HG03469 (cell line): ENCODE measurements at regions not wholly inside any gene's neighbourhood (a gene's known extent, or its start where the extent isn't known, plus 50 kb on each side); places are given as distances from the start of the nearest gene placed in this dataset.

ENCODE experiments used
- ATAC-seq: cut with Tn5 transposase; IDR thresholded peaks from one replicate; pipeline ENCODE4 v1.9.1; 2021; ENCODE audit warnings: mild to moderate bottlenecking, moderate library complexity, moderate number of reproducible peaks; ENCODE audit not compliant: unreplicated experiment

DNA sequence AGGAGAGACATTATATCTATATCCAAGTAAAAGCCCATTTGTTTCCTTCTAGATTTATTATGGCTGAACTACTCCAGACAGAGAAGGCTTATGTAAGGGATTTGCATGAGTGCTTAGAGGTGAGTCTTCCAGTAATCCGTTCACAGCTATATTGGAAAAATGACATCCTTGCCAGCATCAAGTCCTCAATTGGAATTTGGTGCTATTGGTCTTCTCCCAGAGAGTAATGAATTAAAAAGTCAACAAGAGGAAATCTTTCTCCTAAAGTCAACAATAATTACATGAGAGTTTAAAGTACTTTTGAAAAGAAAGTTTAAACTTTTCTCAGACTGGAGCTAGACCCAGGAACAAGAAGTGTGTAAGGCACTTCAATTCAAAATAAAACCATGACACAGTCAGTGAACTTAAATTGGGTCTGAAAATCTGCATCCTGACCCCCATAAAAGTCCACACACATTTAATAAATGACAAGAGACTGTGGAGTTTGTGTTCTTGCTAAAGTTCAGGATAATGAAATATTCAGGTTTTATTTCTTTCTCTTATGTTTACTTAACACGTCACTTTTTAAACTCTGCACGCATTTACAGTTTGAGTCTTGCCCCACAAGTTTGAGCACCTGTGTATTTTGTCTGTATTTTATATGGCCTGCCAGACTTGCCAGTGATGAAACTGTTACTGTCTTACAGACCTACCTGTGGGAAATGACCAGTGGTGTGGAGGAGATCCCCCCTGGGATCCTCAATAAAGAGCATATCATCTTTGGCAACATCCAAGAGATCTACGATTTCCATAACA is 268.2 kb upstream of the UMPS start:
- no peak for ATAC-seq

DNA sequence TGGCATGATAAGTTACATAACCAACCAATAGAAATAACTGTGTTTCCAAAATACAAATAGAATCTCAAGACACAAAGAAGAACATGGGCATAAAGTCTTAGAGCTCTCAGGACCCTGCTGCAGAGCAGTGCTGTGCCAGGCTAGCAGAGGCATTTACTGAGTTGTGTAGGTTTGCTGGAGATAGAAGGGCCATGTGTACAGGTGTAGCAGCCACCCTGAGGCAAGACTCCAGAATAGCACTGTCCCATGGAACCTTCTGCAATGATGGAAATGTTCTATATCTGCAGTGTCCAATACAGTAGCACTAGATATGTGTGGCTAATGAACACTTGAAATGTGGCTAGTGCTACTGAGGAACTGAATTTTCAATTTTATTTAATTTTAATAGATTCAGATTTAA is 267.0 kb upstream of the UMPS start:
- no peak for ATAC-seq

DNA sequence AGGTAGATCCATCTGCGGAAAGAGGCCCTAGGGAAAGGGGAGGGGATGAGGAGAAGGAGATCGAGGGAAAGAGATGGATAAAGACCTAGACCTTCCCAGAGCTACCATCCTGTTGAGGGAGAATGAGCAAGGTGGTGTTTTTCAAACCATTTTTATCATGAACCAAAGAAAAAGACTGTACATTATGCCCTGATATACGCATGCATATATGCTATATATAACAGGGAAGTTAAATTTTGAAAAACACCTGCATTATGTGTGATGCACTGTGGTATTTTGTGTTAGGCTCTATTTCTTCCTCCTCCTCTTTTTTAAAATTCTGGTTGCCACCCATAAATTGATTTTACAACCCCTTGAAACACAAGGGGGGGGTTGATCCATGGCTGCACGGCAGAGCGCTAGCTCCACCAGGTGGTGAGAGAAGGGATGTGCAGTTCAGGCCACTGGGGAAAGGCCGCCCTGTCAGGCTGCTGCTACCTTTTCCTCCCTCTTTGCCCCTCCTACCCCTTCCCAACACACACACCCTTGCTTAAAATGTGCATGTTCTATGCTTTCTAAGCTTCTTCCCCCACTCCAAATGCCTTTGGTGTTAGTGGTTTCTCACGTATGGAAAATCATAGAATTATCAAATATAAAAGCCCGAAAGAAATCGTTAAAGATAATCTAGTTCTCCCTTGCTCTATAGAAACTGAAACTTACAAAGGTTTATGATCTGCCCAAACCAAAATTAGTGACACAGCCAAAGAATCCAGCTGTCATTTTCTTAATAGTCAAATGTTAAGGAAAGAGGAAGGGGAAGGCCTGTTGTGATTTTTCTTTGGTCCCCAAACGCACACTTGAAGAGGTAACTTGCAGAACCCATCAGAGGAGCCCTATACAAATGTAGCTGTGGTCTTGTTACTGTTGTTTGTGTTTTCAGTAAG is 262.0 kb upstream of the UMPS start:
- ATAC-seq: no peak

DNA sequence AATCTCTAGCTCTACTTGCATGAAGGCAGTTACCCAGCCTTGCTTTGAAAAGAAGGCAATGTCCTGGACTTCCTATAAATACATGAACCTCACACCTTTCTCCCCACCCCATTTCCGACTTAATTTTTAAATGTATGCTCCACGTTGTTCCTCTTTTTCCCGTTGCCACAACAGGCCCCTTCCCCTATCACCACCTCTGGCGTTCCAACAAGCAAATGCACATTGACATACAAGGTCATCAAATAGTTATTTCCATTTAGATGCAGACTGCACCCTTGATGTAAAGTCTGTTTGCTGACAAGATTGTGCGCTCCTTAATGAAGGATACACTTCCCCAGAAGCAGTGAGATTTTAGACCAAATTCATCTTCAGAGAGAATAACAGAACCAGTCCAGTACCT is 260.7 kb upstream of the UMPS start:
- no peak for ATAC-seq

DNA sequence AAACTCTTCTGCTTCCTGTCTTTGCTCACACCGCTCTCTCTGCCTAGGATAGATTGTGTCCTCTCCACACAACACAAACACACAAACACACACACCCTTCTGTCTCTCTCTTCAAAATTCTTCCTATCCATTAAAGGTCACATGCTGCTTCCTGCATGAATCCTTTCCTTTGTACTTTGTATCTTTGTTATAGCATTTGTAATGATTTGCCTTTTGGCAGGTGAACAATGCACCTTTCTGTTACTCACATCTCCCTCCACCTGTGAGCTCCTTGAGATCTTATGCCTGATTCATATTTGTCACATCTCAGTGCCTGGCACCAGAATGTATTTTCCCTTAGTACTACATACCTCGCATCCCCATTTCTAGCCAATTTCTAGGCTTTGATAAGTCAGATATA is 251.4 kb upstream of the UMPS start:
- no peak for ATAC-seq

DNA sequence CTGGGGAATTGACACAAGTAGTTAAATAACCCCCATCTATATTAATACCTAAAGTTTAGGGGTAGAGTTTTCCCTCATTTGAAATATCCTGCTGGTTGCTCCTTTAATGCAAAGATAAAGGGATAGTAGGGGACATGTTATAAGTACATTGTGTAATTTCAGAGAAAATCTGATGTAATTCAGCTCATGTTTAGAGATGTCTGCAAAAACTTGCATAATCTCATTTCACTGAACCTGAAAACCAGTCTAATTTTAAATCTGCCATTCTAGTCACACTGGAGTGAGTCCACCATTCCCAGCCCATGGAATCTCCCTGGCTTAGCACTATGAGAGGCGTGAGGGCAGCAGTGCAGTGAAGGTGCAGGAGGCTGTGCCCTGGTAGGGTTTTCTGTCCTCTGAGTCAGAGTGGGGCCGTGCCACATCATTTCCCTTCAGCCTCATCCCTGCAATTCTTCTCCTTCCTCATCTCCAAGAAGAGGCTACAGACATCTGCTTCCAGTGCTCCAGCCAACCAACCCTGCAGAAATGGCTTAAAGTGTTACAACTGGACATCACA is 246.3 kb upstream of the UMPS start:
- ATAC-seq: no peak

DNA sequence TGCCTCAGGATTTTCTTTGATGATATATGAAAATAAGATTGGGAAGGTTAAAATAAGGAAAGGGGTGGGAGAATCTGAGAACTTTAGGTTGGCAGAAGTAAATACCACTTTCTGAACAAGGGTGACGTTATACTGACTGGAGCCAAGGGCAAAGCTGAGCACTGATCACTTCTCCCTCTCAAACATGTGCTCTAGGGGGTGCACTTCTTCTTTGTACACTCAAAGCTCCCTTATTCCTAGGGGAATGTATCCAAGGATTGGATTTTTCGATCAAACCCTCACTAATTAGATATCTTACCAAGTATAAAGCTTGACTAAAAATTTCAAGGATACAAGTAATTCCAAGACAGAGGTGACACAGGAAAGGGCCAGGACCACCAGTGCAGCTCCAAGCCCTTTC is 243.9 kb upstream of the UMPS start:
- ATAC-seq: no peak

DNA sequence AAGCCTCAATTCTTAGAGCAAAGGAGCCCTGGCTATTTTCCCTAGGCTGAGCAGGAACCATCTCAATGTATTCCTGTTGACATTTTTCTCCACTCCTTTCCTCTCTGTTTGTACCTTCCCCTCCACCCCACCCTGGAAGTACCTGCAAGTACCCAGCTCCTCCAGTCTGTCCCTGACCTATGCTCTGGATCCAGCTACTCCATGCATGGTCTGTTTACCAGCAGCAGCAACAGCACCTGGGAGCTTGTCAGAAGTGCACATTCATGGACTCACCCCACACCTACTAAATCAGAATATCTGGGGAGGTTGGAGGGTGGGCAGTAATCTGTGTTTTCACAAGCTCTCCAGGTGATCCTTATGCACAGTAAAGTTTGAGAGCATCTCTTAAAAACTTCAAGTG is 240.7 kb upstream of the UMPS start:
- ATAC-seq: no peak

DNA sequence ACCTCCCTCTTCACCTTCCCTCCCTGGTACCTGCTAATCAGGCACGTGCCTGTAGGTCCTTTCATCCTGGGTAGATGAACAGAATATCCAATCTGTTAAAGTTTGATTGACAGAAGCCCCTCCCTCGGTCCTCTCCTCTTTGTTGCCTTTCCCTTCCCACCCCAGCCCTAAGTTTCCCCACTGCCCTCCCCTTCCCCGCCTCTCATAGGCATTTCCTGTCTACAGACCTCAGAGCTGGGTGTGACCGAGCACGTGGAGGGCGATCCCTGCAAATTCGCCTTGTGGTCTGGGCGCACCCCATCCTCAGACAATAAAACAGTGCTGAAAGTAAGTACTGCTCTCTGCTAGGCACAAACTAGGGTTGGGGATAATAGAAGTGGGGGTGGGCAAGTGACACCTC is 239.2 kb upstream of the UMPS start:
- ATAC-seq: no peak

DNA sequence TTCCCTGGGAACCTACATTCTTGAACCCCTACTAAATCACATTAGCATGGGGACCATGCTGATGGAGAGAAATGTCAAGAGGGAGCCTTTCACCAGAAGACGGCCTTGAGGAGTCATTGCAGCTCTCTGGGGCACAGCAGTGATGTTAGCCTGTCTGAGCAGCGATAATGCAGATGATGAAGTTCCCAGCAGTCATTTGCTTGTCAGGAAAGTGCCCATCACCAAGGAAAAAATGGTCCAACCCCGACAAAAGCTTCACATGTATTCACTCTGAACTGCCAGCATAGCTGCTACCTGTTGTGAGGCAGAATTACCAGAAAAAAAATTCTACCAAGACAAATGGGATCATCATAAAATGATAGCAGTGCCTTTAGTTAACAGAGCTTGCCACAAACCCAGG is 238.4 kb upstream of the UMPS start:
- no peak for ATAC-seq

DNA sequence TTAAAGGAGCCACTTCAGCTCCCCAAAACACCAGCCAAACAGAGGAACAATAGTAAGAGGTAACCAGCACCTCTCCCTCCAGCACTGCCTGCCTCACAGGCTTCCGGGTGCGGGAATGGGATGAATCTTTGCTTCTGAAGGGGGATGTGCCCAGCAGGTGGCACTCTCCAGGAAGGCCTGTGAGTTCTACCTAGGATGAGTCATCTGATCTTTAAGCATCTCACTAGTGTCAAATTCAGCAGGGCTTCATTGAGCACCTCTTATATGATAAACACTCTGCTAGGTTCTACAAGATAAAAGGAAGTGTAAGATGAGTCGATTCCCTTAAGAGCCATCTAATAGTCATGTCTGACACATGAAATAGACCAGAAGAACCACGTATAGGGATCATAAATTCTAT is 237.4 kb upstream of the UMPS start:
- ATAC-seq: no peak

DNA sequence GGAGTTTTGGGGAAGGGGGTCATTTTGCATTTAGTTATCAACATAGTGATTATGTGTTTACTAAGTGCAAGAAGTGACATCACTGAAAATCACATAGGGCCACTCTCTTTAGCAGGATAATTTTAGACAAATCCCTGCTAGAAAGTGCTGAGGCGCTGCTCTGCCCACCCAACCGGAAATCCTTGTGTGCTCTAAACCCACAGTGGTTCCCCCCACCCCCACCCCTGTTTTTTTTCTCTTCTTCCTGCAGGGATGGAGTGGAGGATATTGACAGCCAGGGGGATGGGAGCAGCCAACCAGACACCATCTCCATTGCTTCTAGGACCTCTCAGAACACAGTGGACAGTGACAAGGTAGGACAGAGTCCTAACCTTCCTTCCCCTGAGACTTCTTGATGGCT is 234.2 kb upstream of the UMPS start:
- no peak for ATAC-seq

DNA sequence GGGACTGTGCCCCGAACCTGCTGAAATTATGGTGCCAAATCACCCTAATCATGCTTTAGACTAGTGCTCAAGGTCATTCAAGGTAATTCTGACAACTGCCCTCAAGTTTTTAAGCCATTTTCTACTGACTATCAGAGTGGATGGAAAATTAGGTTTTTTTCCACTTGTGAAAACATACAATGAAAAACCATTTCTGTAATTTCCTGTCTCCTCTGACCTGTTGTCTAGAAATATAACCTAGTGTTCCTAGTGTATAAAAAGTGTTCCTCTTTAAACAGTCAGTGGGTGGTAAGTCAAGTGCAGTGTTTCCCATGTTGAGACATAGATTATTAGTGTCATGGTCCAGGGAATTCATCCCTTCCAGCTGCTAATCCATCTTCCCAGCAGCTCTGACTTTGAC is 232.8 kb upstream of the UMPS start:
- no peak for ATAC-seq

DNA sequence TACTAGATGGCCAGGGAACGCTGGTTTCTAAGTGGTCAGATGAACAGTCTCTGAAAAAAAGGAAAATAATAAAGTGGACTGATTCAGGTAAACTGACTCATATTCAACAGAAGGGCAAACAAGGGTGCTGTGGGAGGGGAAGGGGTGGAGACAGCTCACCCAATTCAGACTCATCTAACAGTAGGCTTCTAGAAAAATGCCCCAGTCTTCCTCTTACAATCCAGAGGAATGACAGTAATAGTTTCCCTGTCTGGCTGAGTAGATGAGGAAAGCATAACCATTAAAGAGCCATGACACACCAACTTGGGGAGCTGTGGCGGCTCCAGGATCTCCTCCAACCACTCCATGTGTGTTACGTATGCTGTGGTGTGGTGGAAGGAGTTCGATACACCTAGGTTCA is 231.4 kb upstream of the UMPS start:
- no peak for ATAC-seq

DNA sequence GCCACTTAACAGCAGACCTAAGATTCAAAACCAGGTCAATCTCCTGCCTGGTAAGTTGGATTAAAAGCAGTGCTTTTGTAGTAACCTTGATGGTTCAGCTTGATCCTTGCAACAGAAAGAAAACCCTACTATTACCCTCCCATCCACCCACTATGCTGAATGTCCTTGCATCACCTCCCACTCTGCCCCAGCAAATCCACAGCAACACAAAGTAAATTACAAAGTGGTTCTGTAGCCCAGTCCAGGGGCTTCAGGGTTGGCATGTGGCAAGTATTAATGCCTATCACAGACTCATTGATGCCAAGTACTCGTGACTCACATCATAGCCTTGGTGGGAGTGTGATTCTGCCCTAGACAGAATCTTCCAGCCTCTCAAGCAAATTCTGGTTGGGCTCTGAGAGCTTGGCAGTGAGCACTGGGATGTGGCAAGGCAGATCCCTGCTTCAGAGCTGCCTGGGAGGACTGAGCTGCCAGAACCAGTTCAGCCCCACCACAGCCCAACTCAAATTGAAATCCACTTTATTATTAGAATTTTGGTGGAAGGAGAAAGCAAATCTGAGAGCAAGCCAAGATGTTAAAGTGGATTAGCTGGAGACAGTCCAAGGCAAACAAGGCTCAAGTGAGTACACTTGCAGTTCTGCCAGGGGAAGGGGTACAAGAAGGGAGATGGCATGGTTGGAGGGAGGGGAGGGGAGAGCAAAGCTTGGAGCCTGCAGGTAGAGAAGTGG is 225.8 kb upstream of the UMPS start:
- ATAC-seq: no peak

DNA sequence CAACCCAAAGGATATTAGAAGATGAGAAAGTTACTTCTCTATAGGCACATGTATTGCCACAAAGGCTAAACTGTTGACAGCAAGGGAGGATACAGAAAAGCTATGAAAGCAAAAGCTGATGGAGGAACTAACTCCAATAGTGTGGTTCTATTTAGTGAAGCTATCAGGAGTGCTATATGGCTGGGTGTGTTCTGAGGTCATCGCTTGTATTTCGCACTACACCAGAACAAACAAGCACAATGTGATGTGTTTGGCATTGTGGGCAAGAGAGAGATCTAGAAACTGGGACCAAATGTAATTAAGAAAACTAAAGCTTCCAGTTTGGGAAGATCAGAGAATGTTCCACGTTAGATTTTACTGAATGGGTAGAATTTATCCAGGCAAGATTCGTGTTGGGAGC is 220.4 kb upstream of the UMPS start:
- no peak for ATAC-seq

DNA sequence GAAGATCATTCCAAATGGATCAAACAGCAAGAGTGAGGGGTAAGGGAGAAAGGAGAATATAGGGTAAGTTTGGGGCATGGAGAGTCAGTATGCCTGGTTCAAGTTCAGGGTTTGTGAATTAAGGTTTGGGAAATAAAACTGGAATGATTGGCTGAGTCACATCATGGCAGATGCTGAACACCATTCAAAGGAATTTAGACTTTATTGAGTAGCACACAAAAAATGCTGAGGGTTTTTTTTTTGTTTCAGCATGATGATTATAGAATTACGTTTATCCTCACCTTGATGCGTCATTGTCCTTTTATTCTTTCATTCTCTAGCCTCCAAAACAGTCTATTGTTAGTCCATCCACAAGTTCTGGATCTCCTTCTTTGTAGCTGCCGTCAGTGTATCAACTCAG is 220.0 kb upstream of the UMPS start:
- ATAC-seq: no peak

DNA sequence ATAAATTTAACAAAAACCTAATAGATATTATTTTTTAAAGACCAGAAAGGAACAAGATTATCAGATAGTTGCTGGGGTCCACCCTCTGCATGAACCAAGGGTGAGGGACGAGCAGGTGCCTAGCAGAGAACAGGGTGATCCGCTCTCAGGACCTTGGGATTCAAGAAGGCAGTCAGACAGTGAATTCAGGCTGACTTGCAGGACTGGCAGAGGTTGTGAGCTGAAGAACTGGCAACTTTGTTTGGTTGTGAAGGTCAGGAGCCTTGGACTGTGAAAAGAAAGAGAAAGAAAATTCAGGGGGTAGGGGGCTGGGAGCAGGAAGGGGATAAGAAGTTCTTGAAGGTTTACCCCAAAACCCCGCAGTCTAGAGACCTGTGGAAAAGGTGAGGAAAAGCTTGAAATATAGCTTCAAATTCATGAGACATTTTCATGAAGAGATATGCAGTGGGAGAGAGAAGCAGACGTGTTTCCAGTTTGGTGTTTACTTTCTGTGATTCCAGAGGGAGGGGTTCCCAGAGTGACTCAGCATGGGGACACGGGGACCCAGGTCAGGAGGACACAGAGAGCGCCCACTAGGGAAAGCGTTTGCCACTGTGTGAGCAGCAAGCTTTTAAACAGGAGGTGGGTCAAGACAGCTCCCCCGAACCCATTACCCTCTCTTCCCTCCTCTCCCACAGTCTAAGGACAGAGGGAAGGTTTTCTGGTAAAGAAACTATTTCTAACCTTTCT is 217.2 kb upstream of the UMPS start:
- ATAC-seq: no peak

DNA sequence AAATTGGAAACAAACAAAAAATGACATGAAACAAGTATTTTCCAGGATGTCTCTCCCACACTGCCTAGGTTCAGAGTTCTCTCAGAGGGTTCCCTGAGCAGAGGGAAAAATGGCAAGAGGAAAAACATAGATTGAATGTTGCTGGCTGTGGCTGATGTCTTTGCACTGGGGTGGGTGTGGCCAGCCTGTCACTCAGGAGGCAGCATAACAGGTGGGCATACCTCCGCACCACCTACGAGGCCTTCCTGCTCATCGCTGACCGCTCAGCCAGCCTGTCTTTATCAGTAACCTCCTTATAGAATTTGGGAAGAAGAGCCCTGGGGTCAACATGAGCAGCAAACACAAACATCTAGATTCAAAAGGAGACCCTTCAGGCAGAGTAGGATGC is 216.6 kb upstream of the UMPS start:
- no peak for ATAC-seq

DNA sequence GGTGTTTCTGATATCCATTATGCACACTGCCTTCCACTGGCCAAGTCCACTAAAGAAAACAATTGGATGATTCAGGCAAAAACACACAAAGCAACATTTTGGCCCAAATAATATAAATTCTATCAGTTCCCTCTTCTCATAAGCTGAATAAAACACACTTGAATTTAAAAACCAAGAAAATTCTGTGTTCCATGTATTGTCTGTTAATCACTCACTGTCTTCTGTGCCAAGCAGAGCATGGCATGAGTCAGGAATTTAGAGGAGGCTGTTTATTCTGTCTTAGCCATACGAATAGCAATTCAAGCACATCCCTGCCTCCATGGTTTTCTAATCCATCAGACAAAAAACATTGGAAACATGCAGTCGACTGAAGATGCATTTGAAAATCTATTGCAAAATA is 215.6 kb upstream of the UMPS start:
- ATAC-seq: no peak

DNA sequence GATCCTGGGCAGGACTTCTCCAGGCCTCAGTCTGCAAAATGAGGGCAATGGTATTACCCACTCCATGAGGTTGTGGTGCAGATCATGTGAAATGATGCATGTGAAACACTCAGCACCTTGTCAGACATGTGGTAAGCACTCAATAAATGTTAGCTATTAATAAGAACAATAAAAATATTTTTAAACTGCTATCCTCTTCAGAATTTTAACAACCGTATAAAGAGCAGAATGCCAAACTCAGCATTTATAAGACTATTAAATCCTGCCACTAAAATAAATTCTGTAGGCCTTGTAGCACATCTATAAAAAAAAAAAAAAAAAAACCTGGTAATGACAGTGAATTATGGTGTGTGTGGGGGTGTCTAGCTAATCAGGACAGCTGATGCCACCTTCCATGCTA is 213.9 kb upstream of the UMPS start:
- ATAC-seq: no peak
